ENCODE measurements at regions not wholly inside any gene's neighbourhood (a gene's known extent, or its start where the extent isn't known, plus 50 kb on each side); places are given as distances from the start of the nearest gene placed in this dataset.

- TF ChIP-seq RAD21 (conservative IDR thresholded peaks at IDR 0.05 in 1 of 2, IDR thresholded peaks at IDR 0.05 in 1 of 2), result no peak
- no peak for TF ChIP-seq BHLHE40 (IDR thresholded peaks at IDR 0.05; ENCODE audit: low read depth, low read length)
Measured at GRCh38 chr5:67963789-67964519, 251.6 kb upstream of the PIK3R1 start (continued).

GRCh38 chr5:67960939-67961338 lies 254.6 kb upstream of the PIK3R1 start:
- Histone ChIP-seq H3K4me2 (no peak overlapping the region), H3K4me3 (no peak overlapping the region), H3K27ac (no peak overlapping the region), H3K9me3 (no peaks in the 10 kb centered on the region), H3K4me1 (no peaks in the 10 kb centered on the region)
- DNase-seq (ENCODE audit: low read depth in 1 of 2, low spot score in 1 of 2), result no peak
- TF ChIP-seq CTCF (IDR thresholded peaks at IDR 0.05) (no peak), BHLHE40 (IDR thresholded peaks at IDR 0.05; ENCODE audit: low read depth, low read length) (no peak), TFCP2L1 (CRISPR knock-in tag; IDR thresholded peaks at IDR 0.05) (no peak), EHMT2 (IDR thresholded peaks at IDR 0.05; ENCODE audit: low read depth) (no peak), ZNF302 (CRISPR knock-in tag; IDR thresholded peaks at IDR 0.05) (no peak), ZFP36 (IDR thresholded peaks at IDR 0.05; ENCODE audit: borderline replicate concordance, partially characterized antibody) (no peak), ZSCAN20 (CRISPR knock-in tag; IDR thresholded peaks at IDR 0.05) (no peak), RFX5 (IDR thresholded peaks at IDR 0.05) (no peak), HEYL (CRISPR knock-in tag; IDR thresholded peaks at IDR 0.05) (no peak)
- 8% methylated on average over 2 of the region's 2 CpGs for WGBS (ENCODE audit: missing lambda C conversion rate)
- no peak for ATAC-seq
- POLR2A ChIA-PET, result no interaction called here
- no peak for FAIRE-seq
- CTCF ChIA-PET, result no interaction called here

GRCh38 chr5:67957374-67957773 lies 258.2 kb upstream of the PIK3R1 start:
- FAIRE-seq, result no peak
- CTCF ChIA-PET, result interaction anchor here (1.5 kb wide), 1 partner anchor 14 kb away, joined by 5 read pairs; no protein-coding TSS in a partner anchor
- WGBS (ENCODE audit: missing lambda C conversion rate), result 35% methylated on average over 6 of the region's 6 CpGs

GRCh38 chr5:67954351-67954750 lies 261.2 kb upstream of the PIK3R1 start:
- H3K4me3 ChIP-seq, result no peak overlapping the region
- no peak overlapping the region for H3K27ac ChIP-seq
- CTCF ChIA-PET, result no interaction called here
- TF ChIP-seq NPAS2 (CRISPR knock-in tag; IDR thresholded peaks at IDR 0.05; ENCODE audit: borderline replicate concordance) (no peak), CHD4 (IDR thresholded peaks at IDR 0.05; ENCODE audit: borderline replicate concordance) (no peak), FOXS1 (CRISPR knock-in tag; IDR thresholded peaks at IDR 0.05) (no peak), E2F6 (IDR thresholded peaks at IDR 0.05; ENCODE audit: borderline replicate concordance, low read depth) (no peak), CHD2 (IDR thresholded peaks at IDR 0.05; ENCODE audit: low read length, partially characterized antibody) (no peak), CBX8 (IDR thresholded peaks at IDR 0.05) (no peak), RAD21 (conservative IDR thresholded peaks at IDR 0.05 in 1 of 2, IDR thresholded peaks at IDR 0.05 in 1 of 2) (no peak), JUNB (IDR thresholded peaks at IDR 0.05) (no peak), TP53 (CRISPR knock-in tag; IDR thresholded peaks at IDR 0.05) (no peak)
- FAIRE-seq (no peak), ATAC-seq (no peak), DNase-seq (ENCODE audit: low read depth in 1 of 2, low spot score in 1 of 2) (no peak)
- WGBS (ENCODE audit: missing lambda C conversion rate), result 31% methylated on average over 2 of the region's 2 CpGs
- no peaks in the 10 kb centered on the region for H3K4me1 ChIP-seq
- no peak overlapping the region for H3K4me2 ChIP-seq
- POLR2A ChIA-PET, result no interaction called here
- no peaks in the 10 kb centered on the region for H3K9me3 ChIP-seq

More at GRCh38 chr5:67957374-67957773, 258.2 kb upstream of the PIK3R1 start:
- TF ChIP-seq EP300 (IDR thresholded peaks at IDR 0.05), result no peak
- no peak for TF ChIP-seq NPAS2 (CRISPR knock-in tag; IDR thresholded peaks at IDR 0.05; ENCODE audit: borderline replicate concordance)
- TF ChIP-seq ZC3H11A (IDR thresholded peaks at IDR 0.05), result no peak
- ATAC-seq (no peak), DNase-seq (ENCODE audit: low read depth in 1 of 2, low spot score in 1 of 2) (no peak)
- Histone ChIP-seq H3K4me3 (no peak overlapping the region), H3K27ac (no peak overlapping the region), H3K4me2 (no peak overlapping the region), H3K9me3 (no peaks in the 10 kb centered on the region), H3K4me1 (no peaks in the 10 kb centered on the region)
- POLR2A ChIA-PET, result no interaction called here
